ENCODE measurements at regions not wholly inside any gene's neighbourhood (a gene's known extent, or its start where the extent isn't known, plus 50 kb on each side); places are given as distances from the start of the nearest gene placed in this dataset.

DNA sequence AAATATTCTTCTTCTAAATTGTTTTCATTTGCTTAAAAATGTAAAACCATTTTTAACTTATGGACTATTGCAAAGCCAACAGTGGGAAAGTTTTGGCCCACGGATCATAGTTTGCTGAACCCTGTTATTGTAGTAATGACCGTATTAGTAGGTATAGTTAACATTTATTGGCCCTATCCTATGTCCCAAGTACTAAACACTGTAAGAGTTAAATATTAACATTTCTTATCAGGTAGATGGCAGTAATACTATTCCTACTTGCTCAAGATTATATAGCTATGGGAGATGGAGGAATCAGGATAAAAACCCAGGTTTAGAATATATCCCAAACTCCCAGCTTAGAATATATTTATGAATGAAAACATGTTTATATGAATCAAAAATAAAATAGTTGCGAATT is 993.2 kb downstream of the SORCS3 start:
- no peak for TF ChIP-seq POLR2A (IDR thresholded peaks at IDR 0.05)
- TF ChIP-seq CTCF (IDR thresholded peaks at IDR 0.05) = no peak
